ENCODE measurements at regions not wholly inside any gene's neighbourhood (a gene's known extent, or its start where the extent isn't known, plus 50 kb on each side); places are given as distances from the start of the nearest gene placed in this dataset.

GRCh38 chr2:8214036-8214615 is 467.7 kb upstream of the ID2 start:
- Histone ChIP-seq H3K36me3 (ENCODE audit: control insufficient read depth in 4 of 4, insufficient read depth in 3 of 4, low read depth in 1 of 4, low read length in 3 of 4) (no peaks in the 10 kb centered on the region), H3K4me1 (ENCODE audit: control insufficient read depth in 4 of 4, insufficient read depth in 4 of 4, low read length in 3 of 4) (peaks cover 0 to 10% (median 7%) of the 10 kb centered on the region in 4 donors), H3K9me3 (ENCODE audit: control insufficient read depth in 4 of 4, low read length in 3 of 4) (no peaks in the 10 kb centered on the region), H3K4me3 (ENCODE audit: low read depth in 1 of 3, low read length in 3 of 3) (no peak overlapping the region), H3K27ac (ENCODE audit: low read depth in 1 of 2, low read length in 2 of 2) (no peak overlapping the region), H3K27me3 (ENCODE audit: control insufficient read depth in 4 of 4, insufficient read depth in 4 of 4, low read length in 3 of 4) (no peaks in the 10 kb centered on the region), H3K9ac (ENCODE audit: low read depth in 1 of 2, low read length in 2 of 2) (no peak overlapping the region)
- TF ChIP-seq ATF3 (IDR thresholded peaks at IDR 0.05) (no peak), NR2F2 (IDR thresholded peaks at IDR 0.05) (no peak), RXRA (IDR thresholded peaks at IDR 0.05) (no peak), FOXA2 (IDR thresholded peaks at IDR 0.05) (no peak), HNF4G (IDR thresholded peaks at IDR 0.05) (no peak), SP1 (IDR thresholded peaks at IDR 0.05) (no peak), EGR1 (IDR thresholded peaks at IDR 0.05; ENCODE audit: low read depth in 2 of 2) (no peak), REST (IDR thresholded peaks at IDR 0.05) (no peak)
- 89% methylated on average over 4 of the region's 4 CpGs for WGBS
- DNase-seq (ENCODE audit: low spot score): no peak

- 87% methylated on average over 5 of the region's 5 CpGs for WGBS
- Histone ChIP-seq H3K9me3 (ENCODE audit: control insufficient read depth in 4 of 4, low read length in 3 of 4) (no peaks in the 10 kb centered on the region), H3K4me3 (ENCODE audit: low read depth in 1 of 3, low read length in 3 of 3) (no peak overlapping the region), H3K27me3 (ENCODE audit: control insufficient read depth in 4 of 4, insufficient read depth in 4 of 4, low read length in 3 of 4) (no peaks in the 10 kb centered on the region), H3K36me3 (ENCODE audit: control insufficient read depth in 4 of 4, insufficient read depth in 3 of 4, low read depth in 1 of 4, low read length in 3 of 4) (no peaks in the 10 kb centered on the region), H3K4me1 (ENCODE audit: control insufficient read depth in 4 of 4, insufficient read depth in 4 of 4, low read length in 3 of 4) (peaks cover 0 to 10% (median 7%) of the 10 kb centered on the region in 4 donors), H3K9ac (ENCODE audit: low read depth in 1 of 2, low read length in 2 of 2) (no peak overlapping the region), H3K27ac (ENCODE audit: low read depth in 1 of 2, low read length in 2 of 2) (no peak overlapping the region)
- TF ChIP-seq SP1 (IDR thresholded peaks at IDR 0.05): no peak
- DNase-seq (ENCODE audit: low spot score): no peak
These were observed 466.5 kb upstream of the ID2 start for GRCh38 chr2:8215159-8215863.

GRCh38 chr2:8215982-8216381 is 465.9 kb upstream of the ID2 start:
- Histone ChIP-seq H3K9me3 (ENCODE audit: control insufficient read depth in 4 of 4, low read length in 3 of 4) (no peaks in the 10 kb centered on the region), H3K27me3 (ENCODE audit: control insufficient read depth in 4 of 4, insufficient read depth in 4 of 4, low read length in 3 of 4) (no peaks in the 10 kb centered on the region), H3K27ac (ENCODE audit: low read depth in 1 of 2, low read length in 2 of 2) (peak overlapping the region in 1 of 2 donors; percentile 56), H3K36me3 (ENCODE audit: control insufficient read depth in 4 of 4, insufficient read depth in 3 of 4, low read depth in 1 of 4, low read length in 3 of 4) (no peaks in the 10 kb centered on the region), H3K4me3 (ENCODE audit: low read depth in 1 of 3, low read length in 3 of 3) (no peak overlapping the region), H3K9ac (ENCODE audit: low read depth in 1 of 2, low read length in 2 of 2) (no peak overlapping the region), H3K4me1 (ENCODE audit: control insufficient read depth in 4 of 4, insufficient read depth in 4 of 4, low read length in 3 of 4) (peaks cover 0 to 10% (median 7%) of the 10 kb centered on the region in 4 donors)
- DNase-seq (ENCODE audit: low spot score): no peak
- WGBS: 82% methylated on average over 6 of the region's 6 CpGs
- no peak for TF ChIP-seq ZBTB33 (IDR thresholded peaks at IDR 0.05)
- TF ChIP-seq REST (IDR thresholded peaks at IDR 0.05): no peak
- TF ChIP-seq RXRA (IDR thresholded peaks at IDR 0.05): no peak
- TF ChIP-seq CTCF (IDR thresholded peaks at IDR 0.05; ENCODE audit: low read depth, low read length, missing input control): no peak
- no peak for TF ChIP-seq GABPA (IDR thresholded peaks at IDR 0.05 in 1 of 2, conservative IDR thresholded peaks at IDR 0.05 in 1 of 2)
- TF ChIP-seq TAF1 (conservative IDR thresholded peaks at IDR 0.05): no peak
- no peak for TF ChIP-seq HNF4G (IDR thresholded peaks at IDR 0.05)
- TF ChIP-seq MAX (IDR thresholded peaks at IDR 0.05): no peak
- no peak for TF ChIP-seq YY1 (IDR thresholded peaks at IDR 0.05)
- TF ChIP-seq RAD21 (IDR thresholded peaks at IDR 0.05): no peak
- no peak for TF ChIP-seq SP1 (IDR thresholded peaks at IDR 0.05)
